Inferior parietal cortex (tissue), 1 donor: ENCODE measurements at regions not wholly inside any gene's neighbourhood (a gene's known extent, or its start where the extent isn't known, plus 50 kb on each side); places are given as distances from the start of the nearest gene placed in this dataset.
"Not testable (repeated sequence)": the region's sequence is repeated elsewhere in the genome, so short reads cannot be mapped to it uniquely, and the experiment has no call there.

Source experiments
- DNase-seq: peaks from one replicate; pipeline ENCODE4 v3.0.0-alpha.2; 2016; ENCODE audit errors: extremely low spot score

- DNase-seq, result no peak
Observed at GRCh38 chr3:144455841-144456440, 484.3 kb downstream of the DIPK2A start.

GRCh38 chr3:144457758-144458157, 486.1 kb downstream of the DIPK2A start:
- no peak for DNase-seq

- DNase-seq, result no peak
Observed at GRCh38 chr3:144458283-144458682, 486.7 kb downstream of the DIPK2A start.

- no peak for DNase-seq
Observed at GRCh38 chr3:144462337-144462736, 490.7 kb downstream of the DIPK2A start.

- no peak for DNase-seq
Observed at GRCh38 chr3:144463911-144464310, 492.3 kb downstream of the DIPK2A start.

GRCh38 chr3:144466114-144466513, 494.5 kb downstream of the DIPK2A start:
- no peak for DNase-seq

- DNase-seq, result no peak
Observed at GRCh38 chr3:144466540-144466939, 494.9 kb downstream of the DIPK2A start.

- DNase-seq, result no peak
Observed at GRCh38 chr3:144470666-144471065, 499.0 kb downstream of the DIPK2A start.

- no peak for DNase-seq
Observed at GRCh38 chr3:144477593-144477992, 506.0 kb downstream of the DIPK2A start.

- DNase-seq, result no peak
Observed at GRCh38 chr3:144480416-144480919, 508.8 kb downstream of the DIPK2A start.

GRCh38 chr3:144482876-144483275, 511.3 kb downstream of the DIPK2A start:
- no peak for DNase-seq

GRCh38 chr3:144487011-144487410, 515.4 kb downstream of the DIPK2A start:
- DNase-seq, result no peak

- no peak for DNase-seq
Observed at GRCh38 chr3:144488927-144489326, 517.3 kb downstream of the DIPK2A start.

GRCh38 chr3:144491333-144491732, 519.7 kb downstream of the DIPK2A start:
- DNase-seq, result no peak

- not testable (repeated sequence) for DNase-seq
Observed at GRCh38 chr3:144494651-144495050, 523.0 kb downstream of the DIPK2A start.

GRCh38 chr3:144496141-144496835, 524.7 kb downstream of the DIPK2A start:
- no peak for DNase-seq

GRCh38 chr3:144497452-144497851, 525.8 kb downstream of the DIPK2A start:
- no peak for DNase-seq

- no peak for DNase-seq
Observed at GRCh38 chr3:144499001-144499930, 527.6 kb downstream of the DIPK2A start.

GRCh38 chr3:144501467-144501866, 529.8 kb downstream of the DIPK2A start:
- DNase-seq, result no peak

- DNase-seq, result no peak
Observed at GRCh38 chr3:144502402-144502801, 530.8 kb downstream of the DIPK2A start.

- not testable (repeated sequence) for DNase-seq
Observed at GRCh38 chr3:144506375-144506774, 534.8 kb downstream of the DIPK2A start.

GRCh38 chr3:144511346-144511745, 539.7 kb downstream of the DIPK2A start:
- DNase-seq, result no peak
